Panc1 (cell line): ENCODE measurements at regions not wholly inside any gene's neighbourhood (a gene's known extent, or its start where the extent isn't known, plus 50 kb on each side); places are given as distances from the start of the nearest gene placed in this dataset.

ENCODE experiments used
- CTCF ChIP-seq: fragments of 450-650 bp; IDR thresholded peaks from 2 replicates; pipeline ENCODE4 v1.5.1; 2017; ENCODE audit warnings: mild to moderate bottlenecking
- POLR2AphosphoS5 ChIP-seq: IDR thresholded peaks from 2 replicates; pipeline ENCODE4 v1.6.1; 2012; ENCODE audit warnings: mild to moderate bottlenecking, low read depth, low read length, moderate library complexity
- REST ChIP-seq, 2 experiments: IDR thresholded peaks; 2 replicates each; pipeline ENCODE4 v1.6.1; 2011 to 2012; ENCODE audit warnings: low read depth in 2 of 2, control low read depth in 1 of 2, low read length in 1 of 2, mild to moderate bottlenecking in 1 of 2, moderate library complexity in 1 of 2; ENCODE audit not compliant: insufficient read depth in 1 of 2
- SIN3A ChIP-seq: IDR thresholded peaks from 2 replicates; pipeline ENCODE4 v1.6.1; 2012; ENCODE audit warnings: low read depth, mild to moderate bottlenecking, low read length, moderate library complexity, borderline replicate concordance; ENCODE audit not compliant: insufficient read depth

- TF ChIP-seq POLR2AphosphoS5, result no peak
- no peak for TF ChIP-seq CTCF
- TF ChIP-seq REST (IDR thresholded peaks at IDR 0.05; ENCODE audit: insufficient read depth in 1 of 2, low read depth in 2 of 2, low read length in 1 of 2), result no peak
- TF ChIP-seq SIN3A, result no peak
These were observed 93.0 kb upstream of the SP4 start for GRCh38 chr7:21334906-21335305.
